Tibial nerve (tissue), 4 donors: ENCODE measurements at regions not wholly inside any gene's neighbourhood (a gene's known extent, or its start where the extent isn't known, plus 50 kb on each side); places are given as distances from the start of the nearest gene placed in this dataset.

Experiments
- EP300 ChIP-seq, 2 donors: sonication (generic); formaldehyde crosslinking; IDR thresholded peaks; one replicate each; pipeline ENCODE4 v1.6.1; 2017; ENCODE audit warnings: antibody characterized with exemption in 2 of 2, mild to moderate bottlenecking in 1 of 2
- POLR2A ChIP-seq, 2 donors: fragments of 450-650 bp; IDR thresholded peaks; one replicate each; pipeline ENCODE4 v1.6.1; 2017; ENCODE audit warnings: antibody characterized with exemption in 2 of 2, mild to moderate bottlenecking in 2 of 2, moderate library complexity in 2 of 2
- TF ChIP-seq, protein P1 (sequence below), 5 experiments: fragments of 200-600 bp in 3 of 5; fragments of 450-650 bp in 2 of 5; sonication (generic) in 3 of 5; IDR thresholded peaks; one replicate each; pipeline ENCODE4 v1.5.1; 2016 to 2019; ENCODE audit warnings: antibody characterized with exemption in 5 of 5, mild to moderate bottlenecking in 3 of 5, moderate library complexity in 2 of 5

GRCh38 chr17:69812240-69812837 lies 262.7 kb upstream of the KCNJ16 start:
- TF ChIP-seq, protein P1, sequence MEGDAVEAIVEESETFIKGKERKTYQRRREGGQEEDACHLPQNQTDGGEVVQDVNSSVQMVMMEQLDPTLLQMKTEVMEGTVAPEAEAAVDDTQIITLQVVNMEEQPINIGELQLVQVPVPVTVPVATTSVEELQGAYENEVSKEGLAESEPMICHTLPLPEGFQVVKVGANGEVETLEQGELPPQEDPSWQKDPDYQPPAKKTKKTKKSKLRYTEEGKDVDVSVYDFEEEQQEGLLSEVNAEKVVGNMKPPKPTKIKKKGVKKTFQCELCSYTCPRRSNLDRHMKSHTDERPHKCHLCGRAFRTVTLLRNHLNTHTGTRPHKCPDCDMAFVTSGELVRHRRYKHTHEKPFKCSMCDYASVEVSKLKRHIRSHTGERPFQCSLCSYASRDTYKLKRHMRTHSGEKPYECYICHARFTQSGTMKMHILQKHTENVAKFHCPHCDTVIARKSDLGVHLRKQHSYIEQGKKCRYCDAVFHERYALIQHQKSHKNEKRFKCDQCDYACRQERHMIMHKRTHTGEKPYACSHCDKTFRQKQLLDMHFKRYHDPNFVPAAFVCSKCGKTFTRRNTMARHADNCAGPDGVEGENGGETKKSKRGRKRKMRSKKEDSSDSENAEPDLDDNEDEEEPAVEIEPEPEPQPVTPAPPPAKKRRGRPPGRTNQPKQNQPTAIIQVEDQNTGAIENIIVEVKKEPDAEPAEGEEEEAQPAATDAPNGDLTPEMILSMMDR (IDR thresholded peaks at IDR 0.05) = no peak
- TF ChIP-seq POLR2A (IDR thresholded peaks at IDR 0.05) = no peak
- no peak for TF ChIP-seq EP300 (IDR thresholded peaks at IDR 0.05)
